ENCODE measurements at regions not wholly inside any gene's neighbourhood (a gene's known extent, or its start where the extent isn't known, plus 50 kb on each side); places are given as distances from the start of the nearest gene placed in this dataset.

DNA sequence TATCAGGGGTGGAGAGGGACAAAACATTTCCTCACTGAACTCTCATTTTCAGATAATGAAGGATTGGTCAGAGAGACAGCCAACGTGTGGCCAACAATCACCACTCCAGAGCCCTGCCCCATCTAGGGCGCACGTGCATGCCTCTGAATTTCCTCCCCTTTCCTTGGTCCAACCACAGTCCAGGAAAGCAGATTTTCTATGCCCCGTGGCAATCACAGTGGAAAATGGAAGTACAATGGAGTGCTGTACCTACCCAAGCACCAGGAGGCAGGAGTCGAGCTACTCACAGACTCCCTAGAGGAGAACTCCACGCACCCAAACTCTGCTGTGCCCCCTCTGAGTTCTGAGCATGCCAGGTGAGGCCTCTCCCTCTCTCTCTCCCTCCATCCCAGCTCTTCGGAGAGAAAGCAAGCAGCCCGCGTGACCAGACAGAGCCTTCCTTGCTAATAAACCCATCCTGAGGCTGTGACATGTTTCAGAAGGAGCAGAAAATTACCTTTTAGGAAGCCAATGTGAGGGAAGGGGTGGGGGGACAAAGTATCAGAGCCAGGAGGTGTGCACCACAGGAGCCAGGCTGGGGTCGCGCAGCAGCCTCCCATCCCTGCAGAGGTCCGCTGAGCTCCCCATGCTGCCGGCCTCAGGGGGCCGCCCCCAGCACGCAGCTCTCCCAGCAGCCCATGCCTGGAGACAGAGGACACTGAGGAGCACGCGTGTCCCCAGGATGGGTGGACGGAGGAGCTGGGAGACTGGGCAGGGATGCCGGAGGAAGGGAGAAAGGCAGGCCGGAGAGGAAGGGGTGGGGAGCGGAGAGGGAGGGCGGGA lies 73.4 kb downstream of the PITPNM2 start:
- no peak for DNase-seq (ENCODE audit: low read depth, low spot score)

DNA sequence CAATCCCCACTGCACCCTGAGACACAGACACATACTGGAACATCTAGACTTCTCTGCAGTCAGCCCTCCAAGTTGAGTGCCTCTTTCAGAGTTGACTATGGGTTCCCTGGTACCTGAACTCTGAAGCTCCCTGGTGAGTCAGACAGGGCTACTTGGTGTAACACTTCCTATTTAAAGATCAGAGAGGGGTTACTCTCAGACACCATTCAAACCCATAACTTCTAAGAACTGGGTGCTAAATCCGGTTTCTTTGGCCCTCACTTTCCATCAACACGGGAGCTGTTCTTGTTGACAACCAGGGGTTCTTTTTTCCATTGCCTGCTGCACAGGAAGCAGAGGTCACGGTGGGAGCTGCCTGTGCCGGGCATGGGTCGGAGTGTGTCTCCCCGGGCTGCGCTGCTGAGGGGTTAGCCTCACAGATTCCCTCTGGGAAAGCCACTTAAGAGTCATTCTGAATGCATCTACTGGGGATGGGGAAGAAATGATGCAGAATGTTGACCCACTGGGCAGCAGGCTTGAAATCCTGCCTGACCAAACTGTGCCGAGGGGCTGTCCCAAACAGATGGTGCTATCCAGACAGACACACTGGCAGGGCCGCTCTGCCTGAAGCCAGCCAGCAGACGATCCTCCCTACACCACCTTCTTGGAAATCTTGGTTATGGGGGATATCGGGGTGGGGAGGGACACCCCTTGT lies 74.1 kb downstream of the PITPNM2 start:
- DNase-seq (ENCODE audit: low read depth, low spot score), result no peak

DNA sequence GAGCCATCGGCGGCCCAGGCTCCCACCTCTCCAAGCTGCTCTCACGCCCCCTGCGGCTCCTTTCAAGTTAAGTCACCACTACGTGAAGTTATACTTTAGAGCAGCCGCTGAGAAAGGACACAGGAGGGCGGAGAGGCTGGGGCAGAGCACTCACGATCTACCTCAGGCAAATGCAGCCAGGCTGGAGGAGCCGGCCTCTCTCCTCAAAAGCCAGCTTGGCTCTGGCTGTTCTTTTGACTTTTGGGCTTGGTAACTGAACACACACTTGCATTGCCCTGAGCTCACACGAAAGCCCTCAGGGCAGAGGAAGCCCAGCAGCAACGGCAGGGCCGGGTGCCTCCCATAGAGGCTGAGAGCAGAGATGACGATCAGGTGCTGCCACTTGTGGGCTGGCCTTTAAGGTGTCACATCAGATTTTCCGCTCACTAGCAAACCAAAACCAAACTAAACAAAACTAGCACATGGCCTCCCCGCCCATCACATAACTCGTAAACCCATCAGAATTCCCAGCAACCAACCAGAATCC lies 75.2 kb downstream of the PITPNM2 start:
- DNase-seq (ENCODE audit: low read depth, low spot score), result no peak

DNA sequence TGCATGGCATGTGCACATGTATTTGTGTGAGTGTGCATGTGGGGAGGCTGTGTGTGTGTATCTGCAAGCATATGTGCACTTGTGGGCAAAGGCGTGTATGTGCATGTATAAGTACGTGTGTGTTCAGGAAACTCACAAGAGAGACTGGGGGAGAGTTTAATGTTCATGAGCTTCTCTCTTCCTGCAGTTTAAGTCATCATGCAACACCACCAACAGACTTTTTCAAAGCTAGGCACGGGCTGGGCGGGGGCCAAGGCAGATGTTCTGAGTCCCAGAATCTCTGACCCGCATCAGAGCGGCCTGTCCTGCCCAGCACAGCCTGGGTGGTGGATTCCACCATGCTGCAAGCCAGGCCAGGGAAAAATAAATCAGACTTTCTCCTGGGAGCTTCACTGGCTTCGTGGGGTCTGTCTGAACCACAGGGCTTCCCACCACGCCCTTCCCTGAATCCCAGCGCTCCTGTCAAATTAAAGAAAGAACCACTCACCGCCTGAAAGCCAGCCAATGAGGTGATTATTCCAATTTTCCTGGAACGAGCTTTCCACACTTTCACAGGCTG lies 75.7 kb downstream of the PITPNM2 start:
- DNase-seq (ENCODE audit: low read depth, low spot score), result no peak

DNA sequence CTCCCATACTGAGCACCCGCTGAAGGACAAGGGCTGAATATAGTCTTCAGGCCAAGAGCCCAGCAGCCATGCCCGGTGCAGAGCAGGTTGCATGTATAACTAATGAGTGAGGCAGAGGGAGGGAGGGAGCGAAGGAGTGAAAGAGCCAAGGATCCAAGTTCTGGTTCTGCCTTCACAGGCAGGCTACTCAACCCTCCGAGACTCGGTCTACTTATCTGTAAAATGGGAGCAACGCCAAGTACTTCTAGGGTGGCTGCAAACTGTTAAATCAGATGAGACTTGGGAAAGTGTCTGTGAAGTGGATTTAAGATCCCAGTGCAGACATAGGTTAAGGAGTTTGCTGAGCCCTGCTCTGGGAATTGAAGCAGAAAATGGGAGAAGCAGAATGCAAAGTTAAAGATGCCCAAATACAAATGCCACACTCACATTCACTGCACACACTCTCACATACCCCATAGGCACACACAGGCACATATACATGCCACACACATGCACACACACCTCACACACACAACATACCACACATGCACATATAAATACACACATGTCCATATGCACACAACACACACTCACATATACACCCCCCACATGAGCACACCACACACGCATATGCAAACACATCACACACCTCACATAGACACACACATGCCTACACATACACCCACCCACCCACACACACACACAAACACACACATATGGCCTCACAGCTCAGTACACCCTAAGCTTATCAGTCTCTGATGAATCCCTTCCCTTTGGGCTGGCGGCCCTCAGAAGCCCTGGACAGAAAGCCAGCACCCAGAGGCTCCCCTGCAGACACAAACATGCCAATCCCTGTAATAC lies 76.7 kb downstream of the PITPNM2 start:
- DNase-seq (ENCODE audit: low read depth, low spot score), result no peak

DNA sequence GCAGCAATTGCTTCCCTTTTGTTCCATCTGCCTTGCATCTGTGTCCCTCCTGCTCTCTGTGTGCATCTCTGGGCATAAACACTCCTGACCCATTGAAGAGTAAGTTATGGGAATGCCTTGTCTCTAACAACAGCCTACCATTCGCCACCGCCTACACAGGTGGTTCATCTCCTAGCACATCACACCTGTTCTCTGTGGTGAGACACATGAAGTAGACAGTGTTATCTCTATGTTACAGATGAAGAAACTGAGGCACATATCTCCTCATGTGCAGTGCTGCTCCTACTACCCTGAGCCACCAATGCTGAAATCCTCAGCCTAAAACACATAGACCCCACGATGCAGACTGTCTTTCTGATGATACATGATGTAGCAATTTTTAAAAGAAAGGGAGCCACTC lies 77.6 kb downstream of the PITPNM2 start:
- DNase-seq (ENCODE audit: low read depth, low spot score), result no peak

DNA sequence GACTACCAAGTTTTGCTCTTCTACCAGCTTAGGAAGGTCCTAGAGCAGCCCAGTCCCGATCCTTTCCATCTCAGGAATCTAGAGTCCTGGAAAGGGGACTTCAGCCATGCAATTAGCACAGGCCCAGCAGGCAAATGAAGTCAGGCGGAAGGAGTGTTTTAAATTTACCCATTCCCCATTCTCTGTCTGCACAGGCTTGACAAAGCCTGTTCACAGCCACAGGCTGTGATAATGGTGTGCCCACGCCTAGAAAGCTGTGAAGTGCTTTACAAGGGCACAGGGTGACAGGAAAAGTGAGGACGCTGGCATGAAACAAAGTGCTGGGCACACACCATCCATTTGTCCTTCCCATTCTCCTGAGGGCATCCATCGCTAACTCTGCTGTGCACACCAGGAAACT lies 79.0 kb downstream of the PITPNM2 start:
- no peak for DNase-seq (ENCODE audit: low read depth, low spot score)

DNA sequence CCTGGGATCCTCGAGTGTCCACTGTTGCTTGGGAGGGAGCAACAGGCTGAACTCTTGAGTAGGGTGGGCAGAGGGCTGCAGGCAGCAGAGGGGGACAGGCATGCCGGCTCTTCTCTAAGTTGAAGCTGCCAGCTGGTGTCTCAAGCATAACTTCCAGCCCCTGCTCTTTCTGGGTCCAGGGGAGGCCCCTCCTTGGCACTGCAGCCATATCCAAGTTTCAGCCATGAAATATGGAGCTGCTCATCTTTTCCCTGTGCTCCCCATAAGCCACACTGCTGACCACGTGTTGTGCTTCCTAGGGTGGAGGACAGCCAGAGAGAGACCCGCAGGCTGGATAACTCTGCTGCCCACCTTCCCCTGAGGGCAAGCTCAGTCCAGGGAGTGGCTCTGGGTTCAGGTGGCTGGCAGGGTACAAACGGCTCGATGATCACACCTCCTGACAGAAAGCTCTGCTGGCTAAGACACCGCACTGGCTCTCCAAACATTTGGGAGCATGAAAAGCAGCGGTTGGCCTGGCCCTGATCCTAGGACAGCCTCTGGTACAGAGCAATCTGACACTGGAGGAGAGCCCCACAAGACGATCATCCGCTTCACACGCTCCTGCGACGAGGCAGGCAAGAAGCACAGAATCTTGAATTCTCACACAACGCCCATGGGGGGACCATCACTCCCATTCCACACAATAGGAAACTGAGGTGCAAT lies 79.6 kb downstream of the PITPNM2 start:
- DNase-seq (ENCODE audit: low read depth, low spot score), result no peak

DNA sequence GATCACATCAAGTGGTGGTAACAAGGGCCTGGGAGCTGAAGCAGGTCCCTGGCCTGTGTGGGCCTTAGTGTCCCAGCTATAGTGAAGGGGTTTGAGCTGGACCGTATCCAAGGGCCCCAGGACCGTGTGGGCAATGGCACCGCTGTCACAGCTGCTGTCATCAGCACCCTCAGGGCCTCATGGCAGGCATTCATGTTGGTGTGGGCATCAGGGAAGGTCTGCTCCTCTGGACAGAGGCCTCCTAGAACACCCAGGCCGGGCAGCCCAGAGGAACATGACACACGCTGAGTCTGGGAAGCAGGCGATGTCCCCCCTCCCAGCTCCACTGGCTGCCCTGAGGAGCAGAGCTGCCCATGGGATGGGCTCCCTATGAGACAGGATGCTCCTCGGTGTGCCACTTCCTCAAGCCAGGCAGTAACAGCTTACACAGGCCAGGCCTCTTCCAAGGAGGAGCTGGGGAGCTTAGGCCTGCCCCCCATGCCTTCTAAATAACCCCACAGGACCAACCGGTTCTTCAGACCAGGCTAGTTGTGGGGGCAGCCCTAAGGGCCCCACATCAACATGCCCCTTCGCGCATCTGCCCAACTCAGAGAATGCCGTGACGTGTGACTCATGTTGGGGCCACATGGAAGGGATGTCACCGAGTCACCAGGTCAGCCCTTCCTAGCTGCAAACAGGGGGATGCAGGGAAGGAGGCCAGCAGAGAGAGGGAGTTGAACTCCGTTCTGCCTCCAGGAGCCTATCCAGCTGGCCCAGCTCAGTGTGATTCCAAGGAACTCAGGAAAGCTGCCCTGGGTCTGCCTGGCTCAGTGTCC lies 80.4 kb downstream of the PITPNM2 start:
- DNase-seq (ENCODE audit: low read depth, low spot score), result no peak

DNA sequence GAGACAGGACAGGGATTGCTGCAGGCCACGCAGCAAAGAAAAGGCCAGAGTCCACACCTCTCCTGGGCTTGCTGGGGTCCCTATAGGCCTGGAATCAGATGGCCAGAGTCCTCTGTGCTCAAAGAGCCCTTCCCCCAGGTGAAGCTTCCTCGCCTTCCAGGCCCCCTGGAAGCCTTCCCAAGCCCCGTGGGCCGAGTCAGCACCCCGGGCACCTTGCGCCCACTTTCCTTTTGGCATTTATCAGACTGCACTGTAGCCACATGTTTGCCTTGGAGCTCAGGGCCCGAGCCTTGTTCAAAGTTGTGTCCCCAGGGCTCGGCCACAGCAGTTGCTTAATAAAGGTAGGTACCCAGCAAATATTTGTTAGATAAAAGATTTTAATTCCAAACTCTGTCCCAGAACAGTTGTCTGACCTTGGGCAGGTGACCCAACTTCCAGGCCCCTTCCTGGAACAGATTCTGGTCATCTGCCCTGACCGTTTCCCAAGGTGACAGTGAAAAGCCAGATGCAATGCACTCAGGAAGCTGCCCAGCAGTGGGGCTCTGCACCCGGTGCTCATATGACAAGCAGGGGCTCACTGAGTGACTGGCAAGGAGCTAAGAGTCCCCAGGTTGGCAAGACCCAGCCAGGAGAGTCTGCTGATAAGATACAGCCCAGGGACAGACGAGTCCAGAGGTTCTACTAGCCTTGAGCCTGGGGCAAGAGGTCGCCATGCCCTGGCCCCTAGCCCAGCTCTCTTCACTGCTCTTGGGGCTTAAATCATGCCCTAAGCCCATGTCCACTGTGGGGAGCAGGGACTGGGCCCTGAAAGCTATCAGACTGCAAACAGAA lies 81.2 kb downstream of the PITPNM2 start:
- no peak for DNase-seq (ENCODE audit: low read depth, low spot score)

DNA sequence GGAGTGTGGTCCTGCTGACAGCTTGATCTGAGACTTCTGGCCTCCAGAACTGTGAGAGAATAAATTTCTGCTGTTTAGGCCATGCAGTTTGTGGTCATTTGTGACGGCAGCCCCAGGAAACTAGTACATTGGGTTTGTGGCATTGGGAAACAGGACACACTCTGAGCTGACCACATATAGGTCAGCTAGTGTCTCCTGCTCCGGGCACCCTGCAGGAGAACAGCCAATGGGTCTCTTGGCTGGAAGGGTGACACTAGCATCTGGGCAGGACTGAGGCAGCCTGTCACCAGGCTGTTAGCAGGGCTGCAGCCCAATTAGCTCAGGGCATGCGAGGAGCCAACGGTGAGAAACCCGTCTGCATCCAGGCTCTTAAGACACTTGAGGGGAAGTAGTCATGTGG lies 83.2 kb downstream of the PITPNM2 start:
- DNase-seq (ENCODE audit: low read depth, low spot score), result no peak

DNA sequence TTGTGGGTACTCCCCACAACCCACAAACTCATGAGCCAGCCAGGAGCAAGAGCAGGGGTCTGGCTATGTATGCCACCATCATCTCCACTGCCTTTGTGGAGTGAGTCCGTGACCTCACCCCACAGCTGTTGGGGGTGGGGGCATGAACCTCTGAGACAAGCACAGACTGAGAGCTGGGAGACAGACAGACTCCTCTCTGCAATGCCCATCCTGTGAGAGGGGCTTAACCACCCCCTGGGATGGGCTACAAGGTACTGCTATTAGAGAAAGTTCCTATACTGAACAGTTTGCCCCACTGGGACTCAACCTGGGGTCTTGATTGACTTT lies 84.5 kb downstream of the PITPNM2 start:
- no peak for DNase-seq (ENCODE audit: low read depth, low spot score)

DNA sequence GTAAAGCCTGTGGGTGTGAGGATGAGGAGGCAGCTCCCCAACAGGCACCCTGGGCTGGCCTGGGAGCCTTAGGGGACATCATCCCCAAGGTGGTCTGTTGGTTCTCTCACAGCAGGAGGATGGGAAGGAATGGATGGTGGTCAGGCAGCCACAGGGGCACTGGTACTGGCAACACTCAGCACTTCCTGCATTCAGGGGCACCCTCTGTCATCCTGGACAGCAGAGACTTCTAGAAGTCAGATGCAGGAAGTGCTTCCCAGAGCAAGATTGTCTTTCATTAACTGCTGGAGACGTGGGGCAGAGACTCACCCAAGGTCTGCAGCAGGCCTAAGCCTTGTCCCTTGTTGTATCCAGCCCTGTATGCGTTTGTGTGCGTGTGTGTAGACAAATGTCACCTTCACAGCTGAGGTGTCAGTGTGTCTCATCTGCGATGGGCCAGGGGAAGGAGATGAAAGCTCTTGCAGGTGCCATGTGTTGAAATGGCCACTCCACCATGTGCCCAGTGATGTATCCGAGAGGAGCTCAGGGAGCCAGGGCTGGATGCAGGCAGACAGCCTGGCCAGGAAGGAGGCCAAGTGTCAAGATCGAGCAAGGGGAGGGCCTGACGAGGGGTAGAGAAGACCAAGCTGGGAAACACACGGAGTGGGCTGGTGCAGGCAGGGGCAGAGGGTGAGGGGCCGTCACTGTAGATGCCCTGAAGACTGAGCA lies 85.1 kb downstream of the PITPNM2 start:
- no peak for DNase-seq (ENCODE audit: low read depth, low spot score)

DNA sequence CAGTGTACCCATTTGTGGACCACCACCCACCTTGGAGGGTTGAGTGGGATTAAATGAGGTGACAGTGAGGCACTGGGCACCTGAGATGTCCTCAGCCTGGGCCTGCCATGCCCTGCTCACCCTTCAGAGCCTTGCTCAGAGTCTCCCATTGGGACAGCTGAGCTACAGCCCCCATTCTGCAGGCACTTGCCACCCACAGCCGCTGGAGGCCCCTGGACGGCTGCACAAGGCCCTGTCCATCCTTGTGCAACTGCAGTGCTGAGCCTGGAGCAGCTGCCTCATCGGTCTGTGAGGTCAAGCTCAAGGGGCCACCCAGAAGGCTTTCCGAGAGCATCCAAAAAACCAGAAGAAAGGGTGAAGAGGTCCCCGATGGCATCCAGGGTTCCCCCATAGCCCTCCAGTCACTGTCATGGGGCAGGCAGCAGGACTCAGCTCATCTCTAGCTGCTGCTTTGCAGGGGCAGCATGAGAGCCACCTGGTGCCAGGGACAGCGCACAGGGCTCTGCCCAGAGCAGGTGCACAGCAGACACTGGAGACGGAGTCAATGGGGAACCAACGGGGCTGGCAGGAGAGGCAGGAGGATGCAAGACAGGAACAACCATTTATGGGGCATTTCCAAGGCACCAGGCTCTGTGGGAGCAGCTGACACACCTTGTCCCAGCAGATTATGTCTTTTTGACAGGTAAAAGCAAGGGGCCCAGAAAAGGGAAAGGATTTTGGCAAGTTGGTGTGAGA lies 84.6 kb downstream of the ARL6IP4 start:
- no peak for DNase-seq (ENCODE audit: low read depth, low spot score)

DNA sequence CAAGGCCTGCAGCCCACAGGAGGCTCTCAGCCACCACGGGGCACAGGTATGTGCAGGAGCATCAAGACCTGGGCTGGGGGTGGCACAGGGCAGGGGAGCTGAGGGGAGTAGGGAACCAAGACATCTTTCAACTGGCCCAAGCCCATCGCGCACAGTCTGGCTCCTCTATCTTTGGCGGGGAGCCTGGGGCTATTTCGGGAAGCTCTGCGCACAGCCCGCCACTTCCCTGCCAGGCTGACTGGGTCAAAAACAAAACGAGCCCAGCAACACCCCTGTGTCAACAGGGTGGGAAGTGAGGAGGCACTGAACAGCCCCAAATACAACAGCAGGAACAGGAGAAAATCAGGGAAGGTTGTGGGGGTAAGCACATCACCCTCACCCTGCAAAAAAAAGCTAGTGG lies 83.9 kb downstream of the ARL6IP4 start:
- DNase-seq (ENCODE audit: low read depth, low spot score), result no peak

DNA sequence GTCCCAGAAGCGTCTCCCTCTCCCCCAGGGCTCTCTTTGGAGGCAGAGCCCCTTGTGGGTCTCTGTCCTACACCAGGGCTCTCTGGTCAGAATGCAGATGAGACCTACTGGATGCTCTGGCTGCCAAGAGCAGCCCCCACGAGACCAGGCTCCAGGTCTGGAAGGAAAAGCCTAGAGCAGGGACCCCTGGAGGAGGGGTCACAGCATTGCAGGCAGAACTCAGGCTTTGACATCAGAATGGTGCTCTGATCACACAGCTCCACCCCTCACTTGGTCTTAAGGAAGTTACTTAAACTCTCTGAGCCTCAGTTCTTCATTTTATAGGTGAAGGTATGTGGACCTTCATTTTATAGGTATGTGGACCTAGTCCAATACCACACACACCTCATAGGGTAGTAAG lies 83.1 kb downstream of the ARL6IP4 start:
- no peak for DNase-seq (ENCODE audit: low read depth, low spot score)

DNA sequence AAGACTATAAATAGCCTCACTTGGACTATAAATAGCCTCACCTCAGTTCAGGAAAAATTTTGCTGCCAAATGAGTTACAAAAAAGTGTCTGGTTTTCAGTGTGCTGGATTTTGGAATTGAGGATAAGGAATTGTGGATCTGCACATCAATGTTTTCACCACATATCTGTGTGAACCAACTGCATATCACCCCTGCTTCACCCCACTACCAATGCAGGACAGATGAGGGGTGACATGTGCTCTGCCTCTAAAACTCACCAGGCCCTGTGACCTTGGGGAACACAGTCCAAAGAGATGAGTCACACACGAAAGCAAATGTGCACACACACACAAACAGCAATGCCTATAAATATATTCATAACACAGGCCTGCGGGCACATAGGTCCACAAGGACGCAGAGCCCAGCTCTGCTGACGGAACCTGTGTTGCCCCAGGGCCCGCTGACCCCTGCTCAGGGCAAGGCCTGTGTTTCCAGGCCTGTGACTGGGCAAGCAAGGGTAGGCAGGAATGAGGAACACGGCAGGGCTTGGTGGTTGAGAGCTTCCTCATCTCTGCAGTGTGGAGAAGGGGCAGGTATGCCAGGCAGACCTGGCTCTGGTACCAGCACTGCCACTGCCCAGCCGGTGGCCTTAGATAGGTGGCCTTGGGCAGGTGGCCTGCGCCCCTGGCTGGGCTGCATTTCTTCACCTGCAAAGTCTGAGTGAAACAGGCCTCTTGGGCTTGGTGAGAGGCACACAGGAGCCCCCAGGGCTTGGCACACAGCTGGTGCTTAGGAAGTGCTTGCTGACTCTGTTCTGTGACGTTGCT lies 82.4 kb downstream of the ARL6IP4 start:
- no peak for DNase-seq (ENCODE audit: low read depth, low spot score)

All from brain pericyte (primary cell).